ENCODE measurements at regions not wholly inside any gene's neighbourhood (a gene's known extent, or its start where the extent isn't known, plus 50 kb on each side); places are given as distances from the start of the nearest gene placed in this dataset.

GRCh38 chr6:132107896-132108295 is 156.7 kb upstream of the CCN2 start:
- H3K9me2 ChIP-seq (replicated peaks; ENCODE audit: insufficient read depth, low read length) = no peaks in the 10 kb centered on the region
- no peak overlapping the region for H3K9ac ChIP-seq (ENCODE audit: low read length)
- H3K27ac ChIP-seq (ENCODE audit: low read length) = no peak overlapping the region
- no peak overlapping the region for H3K4me2 ChIP-seq (ENCODE audit: low read depth, low read length)
- no peak overlapping the region for H3K4me3 ChIP-seq (ENCODE audit: low read length)
- H3K27me3 ChIP-seq (replicated peaks; ENCODE audit: insufficient read depth, low read length) = no peaks in the 10 kb centered on the region
- no peak for TF ChIP-seq EZH2 (optimal IDR thresholded peaks at IDR 0.05; ENCODE audit: low read depth, low read length)
- TF ChIP-seq CTCF (IDR thresholded peaks at IDR 0.05; ENCODE audit: low read length) = no peak
- no peak for TF ChIP-seq EZH2phosphoT487 (IDR thresholded peaks at IDR 0.05; ENCODE audit: low read length)
- no peaks in the 10 kb centered on the region for H3K9me3 ChIP-seq (replicated peaks; ENCODE audit: insufficient read depth, low read length)
- H3K4me1 ChIP-seq (ENCODE audit: low read length) = no peaks in the 10 kb centered on the region
- H3K79me2 ChIP-seq (ENCODE audit: low read length) = no peaks in the 10 kb centered on the region
- DNase-seq = no peak
- no peak overlapping the region for H2AFZ ChIP-seq (ENCODE audit: low read length)
- H3K36me3 ChIP-seq (replicated peaks; ENCODE audit: insufficient read depth, low read length) = no peaks in the 10 kb centered on the region
- H3F3A ChIP-seq (ENCODE audit: insufficient read depth, low read length) = no peaks in the 10 kb centered on the region
- no peaks in the 10 kb centered on the region for H4K20me1 ChIP-seq (ENCODE audit: insufficient read depth, low read length)

- H3K27ac ChIP-seq (ENCODE audit: low read length) = no peak overlapping the region
Measured at GRCh38 chr6:132101535-132101934, 150.4 kb upstream of the CCN2 start.

GRCh38 chr6:132100388-132100990 is 149.3 kb upstream of the CCN2 start:
- no peak overlapping the region for H3K27ac ChIP-seq (ENCODE audit: low read length)
- TF ChIP-seq EZH2 (optimal IDR thresholded peaks at IDR 0.05; ENCODE audit: low read depth, low read length) = no peak
- H3K36me3 ChIP-seq (replicated peaks; ENCODE audit: insufficient read depth, low read length) = no peaks in the 10 kb centered on the region
- H3K4me3 ChIP-seq (ENCODE audit: low read length) = no peak overlapping the region
- H3K9ac ChIP-seq (ENCODE audit: low read length) = no peak overlapping the region
- H3K4me1 ChIP-seq (ENCODE audit: low read length) = no peaks in the 10 kb centered on the region
- H3K9me2 ChIP-seq (replicated peaks; ENCODE audit: insufficient read depth, low read length) = no peaks in the 10 kb centered on the region
- H3F3A ChIP-seq (ENCODE audit: insufficient read depth, low read length) = no peaks in the 10 kb centered on the region
- H3K9me3 ChIP-seq (replicated peaks; ENCODE audit: insufficient read depth, low read length) = no peaks in the 10 kb centered on the region
- no peak overlapping the region for H2AFZ ChIP-seq (ENCODE audit: low read length)
- H3K4me2 ChIP-seq (ENCODE audit: low read depth, low read length) = no peak overlapping the region
- no peaks in the 10 kb centered on the region for H4K20me1 ChIP-seq (ENCODE audit: insufficient read depth, low read length)
- no peak for DNase-seq
- H3K27me3 ChIP-seq (replicated peaks; ENCODE audit: insufficient read depth, low read length) = no peaks in the 10 kb centered on the region
- H3K79me2 ChIP-seq (ENCODE audit: low read length) = no peaks in the 10 kb centered on the region

More at GRCh38 chr6:132101535-132101934, 150.4 kb upstream of the CCN2 start:
- Histone ChIP-seq H3K4me2 (ENCODE audit: low read depth, low read length) (no peak overlapping the region), H3K9me3 (replicated peaks; ENCODE audit: insufficient read depth, low read length) (no peaks in the 10 kb centered on the region), H4K20me1 (ENCODE audit: insufficient read depth, low read length) (no peaks in the 10 kb centered on the region), H3K36me3 (replicated peaks; ENCODE audit: insufficient read depth, low read length) (no peaks in the 10 kb centered on the region), H3K27me3 (replicated peaks; ENCODE audit: insufficient read depth, low read length) (no peaks in the 10 kb centered on the region), H2AFZ (ENCODE audit: low read length) (no peak overlapping the region), H3K9me2 (replicated peaks; ENCODE audit: insufficient read depth, low read length) (no peaks in the 10 kb centered on the region), H3K4me3 (ENCODE audit: low read length) (no peak overlapping the region), H3K79me2 (ENCODE audit: low read length) (no peaks in the 10 kb centered on the region), H3K9ac (ENCODE audit: low read length) (no peak overlapping the region), H3K4me1 (ENCODE audit: low read length) (no peaks in the 10 kb centered on the region), H3F3A (ENCODE audit: insufficient read depth, low read length) (no peaks in the 10 kb centered on the region)
- TF ChIP-seq EZH2phosphoT487 (IDR thresholded peaks at IDR 0.05; ENCODE audit: low read length) = no peak
- TF ChIP-seq EZH2 (optimal IDR thresholded peaks at IDR 0.05; ENCODE audit: low read depth, low read length) = no peak
- TF ChIP-seq CTCF (IDR thresholded peaks at IDR 0.05; ENCODE audit: low read length) = no peak
- DNase-seq = no peak

- Histone ChIP-seq H3K4me2 (ENCODE audit: low read depth, low read length) (no peak overlapping the region), H3K79me2 (ENCODE audit: low read length) (no peaks in the 10 kb centered on the region), H3K9me2 (replicated peaks; ENCODE audit: insufficient read depth, low read length) (no peaks in the 10 kb centered on the region), H4K20me1 (ENCODE audit: insufficient read depth, low read length) (no peaks in the 10 kb centered on the region), H3K4me1 (ENCODE audit: low read length) (no peaks in the 10 kb centered on the region), H3K4me3 (ENCODE audit: low read length) (no peak overlapping the region), H3K27ac (ENCODE audit: low read length) (no peak overlapping the region), H3K9me3 (replicated peaks; ENCODE audit: insufficient read depth, low read length) (no peaks in the 10 kb centered on the region), H3K9ac (ENCODE audit: low read length) (no peak overlapping the region), H2AFZ (ENCODE audit: low read length) (no peak overlapping the region), H3K27me3 (replicated peaks; ENCODE audit: insufficient read depth, low read length) (no peaks in the 10 kb centered on the region), H3K36me3 (replicated peaks; ENCODE audit: insufficient read depth, low read length) (no peaks in the 10 kb centered on the region), H3F3A (ENCODE audit: insufficient read depth, low read length) (no peaks in the 10 kb centered on the region)
- TF ChIP-seq EZH2 (optimal IDR thresholded peaks at IDR 0.05; ENCODE audit: low read depth, low read length) (no peak), EZH2phosphoT487 (IDR thresholded peaks at IDR 0.05; ENCODE audit: low read length) (no peak), CTCF (IDR thresholded peaks at IDR 0.05; ENCODE audit: low read length) (no peak)
- no peak for DNase-seq
Measured at GRCh38 chr6:132096996-132097395, 145.8 kb upstream of the CCN2 start.

All from MM.1S (cell line).